Smooth muscle cell (in vitro differentiated cells): ENCODE measurements at regions not wholly inside any gene's neighbourhood (a gene's known extent, or its start where the extent isn't known, plus 50 kb on each side); places are given as distances from the start of the nearest gene placed in this dataset.

Experiments used
- DNase-seq: peaks from one replicate; lab custom pipeline; 2025; ENCODE audit not compliant: unreplicated experiment; lab: John Stamatoyannopoulos, UW
- H2AFZ ChIP-seq: fragments of 200-600 bp; sonication (generic); 2 replicates; pipeline ENCODE4 v1.6.0; 2016; ENCODE audit warnings: antibody characterized with exemption, low read depth, mild to moderate bottlenecking
- H3F3A ChIP-seq: fragments of 200-600 bp; sonication (generic); 2 replicates; pipeline ENCODE4 v1.6.0; 2017; ENCODE audit warnings: antibody characterized with exemption, low read depth
- H3K27ac ChIP-seq: fragments of 200-600 bp; sonication (generic); 2 replicates; pipeline ENCODE4 v1.5.1; 2016; ENCODE audit warnings: low read depth, mild to moderate bottlenecking
- H3K27me3 ChIP-seq: fragments of 200-600 bp; sonication (generic); 2 replicates; pipeline ENCODE4 v1.6.1; 2016; ENCODE audit warnings: low read depth, mild to moderate bottlenecking
- H3K36me3 ChIP-seq: fragments of 200-600 bp; sonication (generic); 2 replicates; pipeline ENCODE4 v1.5.1; 2016; ENCODE audit warnings: low read depth
- H3K4me1 ChIP-seq: fragments of 200-600 bp; sonication (generic); 2 replicates; pipeline ENCODE4 v1.5.1; 2016; ENCODE audit warnings: low read depth
- H3K4me2 ChIP-seq: fragments of 200-600 bp; sonication (generic); 2 replicates; pipeline ENCODE4 v1.6.0; 2016; ENCODE audit warnings: mild to moderate bottlenecking
- H3K4me3 ChIP-seq: fragments of 200-600 bp; sonication (generic); 2 replicates; pipeline ENCODE4 v1.5.1; 2016; ENCODE audit warnings: mild to moderate bottlenecking
- H3K79me2 ChIP-seq: fragments of 200-600 bp; sonication (generic); 2 replicates; pipeline ENCODE4 v1.6.0; 2016; ENCODE audit warnings: low read depth, mild to moderate bottlenecking
- H3K9ac ChIP-seq: fragments of 200-600 bp; sonication (generic); 2 replicates; pipeline ENCODE4 v1.6.0; 2016; ENCODE audit warnings: low read depth
- H3K9me3 ChIP-seq: fragments of 200-600 bp; sonication (generic); replicated peaks from 2 replicates; pipeline ENCODE4 v1.5.1; 2016; ENCODE audit warnings: low read depth
- H4K20me1 ChIP-seq: fragments of 200-600 bp; sonication (generic); 2 replicates; pipeline ENCODE4 v1.6.0; 2016; ENCODE audit warnings: low read depth
- WGBS: methylation state at CpG from one replicate; pipeline ENCODE4 v1.1.7; 2016; ENCODE audit warnings: low lambda C conversion rate; 5-methylcytosine and 5-hydroxymethylcytosine counted together
- TF ChIP-seq, protein P1 (sequence below): fragments of 200-600 bp; sonication (generic); IDR thresholded peaks from 2 replicates; pipeline ENCODE4 v1.5.1; 2017; ENCODE audit warnings: borderline replicate concordance, mild to moderate bottlenecking, antibody characterized with exemption; ENCODE audit not compliant: insufficient read depth, poor library complexity, severe bottlenecking

DNA sequence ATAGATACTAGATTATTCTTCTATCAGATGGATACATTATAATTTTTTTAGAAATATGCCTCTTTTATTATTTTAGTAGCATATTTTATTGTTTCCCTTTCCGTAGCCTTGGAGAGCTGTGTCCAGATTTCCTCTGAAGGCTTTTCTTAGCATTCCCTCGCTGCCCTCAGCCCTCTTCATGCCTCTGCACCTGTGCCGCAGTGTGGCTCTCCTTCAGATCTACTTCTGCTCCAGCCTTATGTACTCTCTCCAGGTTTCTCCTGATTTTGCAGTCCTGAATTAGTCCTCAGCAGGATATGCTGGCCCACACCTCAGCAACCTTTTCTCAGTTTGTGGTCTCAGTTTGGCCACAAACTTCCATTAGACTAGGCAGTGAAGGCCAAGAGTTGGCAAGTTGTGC is 1052.0 kb downstream of the TAF11L14 start:
- no peaks in the 10 kb centered on the region for H3K79me2 ChIP-seq
- H3K36me3 ChIP-seq: no peaks in the 10 kb centered on the region
- H3K9me3 ChIP-seq: no peaks in the 10 kb centered on the region
- WGBS: 85% methylated on average over 3 of the region's 3 CpGs
- no peak for DNase-seq
- TF ChIP-seq, protein P1, sequence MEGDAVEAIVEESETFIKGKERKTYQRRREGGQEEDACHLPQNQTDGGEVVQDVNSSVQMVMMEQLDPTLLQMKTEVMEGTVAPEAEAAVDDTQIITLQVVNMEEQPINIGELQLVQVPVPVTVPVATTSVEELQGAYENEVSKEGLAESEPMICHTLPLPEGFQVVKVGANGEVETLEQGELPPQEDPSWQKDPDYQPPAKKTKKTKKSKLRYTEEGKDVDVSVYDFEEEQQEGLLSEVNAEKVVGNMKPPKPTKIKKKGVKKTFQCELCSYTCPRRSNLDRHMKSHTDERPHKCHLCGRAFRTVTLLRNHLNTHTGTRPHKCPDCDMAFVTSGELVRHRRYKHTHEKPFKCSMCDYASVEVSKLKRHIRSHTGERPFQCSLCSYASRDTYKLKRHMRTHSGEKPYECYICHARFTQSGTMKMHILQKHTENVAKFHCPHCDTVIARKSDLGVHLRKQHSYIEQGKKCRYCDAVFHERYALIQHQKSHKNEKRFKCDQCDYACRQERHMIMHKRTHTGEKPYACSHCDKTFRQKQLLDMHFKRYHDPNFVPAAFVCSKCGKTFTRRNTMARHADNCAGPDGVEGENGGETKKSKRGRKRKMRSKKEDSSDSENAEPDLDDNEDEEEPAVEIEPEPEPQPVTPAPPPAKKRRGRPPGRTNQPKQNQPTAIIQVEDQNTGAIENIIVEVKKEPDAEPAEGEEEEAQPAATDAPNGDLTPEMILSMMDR: no peak
- no peaks in the 10 kb centered on the region for H3K27me3 ChIP-seq
- no peaks in the 10 kb centered on the region for H3K4me1 ChIP-seq
- H2AFZ ChIP-seq: no peak overlapping the region
- H3K27ac ChIP-seq: no peak overlapping the region
- no peaks in the 10 kb centered on the region for H3F3A ChIP-seq
- H3K4me3 ChIP-seq: no peak overlapping the region
- H3K4me2 ChIP-seq: no peak overlapping the region
- H4K20me1 ChIP-seq: no peaks in the 10 kb centered on the region
- H3K9ac ChIP-seq: no peak overlapping the region

DNA sequence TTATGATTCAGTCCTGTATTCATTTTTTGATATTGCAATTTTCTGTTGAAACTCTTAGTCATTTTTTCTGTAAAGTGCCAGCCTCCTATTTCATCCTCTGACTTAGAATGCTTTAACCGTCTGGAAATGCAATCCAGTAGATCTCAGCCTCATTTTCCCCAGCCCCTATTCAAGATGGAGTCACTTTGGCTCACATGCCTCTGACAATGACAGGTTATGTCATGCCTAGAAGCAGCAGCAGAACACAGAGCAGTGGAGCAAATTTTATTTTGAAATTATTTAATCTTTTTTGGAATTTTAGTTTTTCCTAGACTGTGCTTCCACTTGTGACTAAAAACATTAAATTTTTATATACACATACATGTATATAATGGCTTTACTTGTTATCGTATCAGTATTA is 1053.2 kb downstream of the TAF11L14 start:
- Histone ChIP-seq H3F3A (no peaks in the 10 kb centered on the region), H3K4me2 (no peak overlapping the region), H3K79me2 (no peaks in the 10 kb centered on the region), H3K9me3 (no peaks in the 10 kb centered on the region), H3K4me3 (no peak overlapping the region), H3K9ac (no peak overlapping the region), H3K27me3 (no peaks in the 10 kb centered on the region), H4K20me1 (no peaks in the 10 kb centered on the region), H3K27ac (no peak overlapping the region), H2AFZ (no peak overlapping the region), H3K36me3 (no peaks in the 10 kb centered on the region), H3K4me1 (no peaks in the 10 kb centered on the region)
- DNase-seq: no peak
- TF ChIP-seq, protein P1: no peak
- 89% methylated on average over 2 of the region's 2 CpGs for WGBS

DNA sequence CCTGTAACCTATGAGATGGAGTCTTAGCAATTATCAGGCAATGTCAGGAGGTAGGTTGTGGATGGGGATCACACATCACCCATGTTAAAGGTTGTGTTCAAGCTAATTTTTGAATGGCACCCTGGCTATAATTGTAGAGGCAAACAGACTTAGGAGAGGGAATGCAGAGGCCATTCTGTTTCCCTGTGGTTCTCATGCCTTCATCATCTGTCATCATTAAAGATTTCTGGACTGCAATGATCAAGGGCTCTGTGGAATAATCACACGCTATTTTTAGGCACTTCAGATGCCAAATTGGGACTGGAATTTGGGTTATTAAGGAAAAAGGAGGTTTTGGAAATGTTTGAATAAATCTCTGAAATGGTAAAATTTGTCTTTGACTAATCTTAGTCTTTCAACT is 1065.4 kb downstream of the TAF11L14 start:
- Histone ChIP-seq H3K4me3 (no peak overlapping the region), H3K36me3 (no peaks in the 10 kb centered on the region), H3K9me3 (no peaks in the 10 kb centered on the region), H3K27ac (no peak overlapping the region), H3K4me1 (no peaks in the 10 kb centered on the region), H3F3A (no peaks in the 10 kb centered on the region), H3K79me2 (no peaks in the 10 kb centered on the region), H3K9ac (no peak overlapping the region), H3K27me3 (no peaks in the 10 kb centered on the region), H3K4me2 (no peak overlapping the region), H4K20me1 (no peaks in the 10 kb centered on the region), H2AFZ (no peak overlapping the region)
- TF ChIP-seq, protein P1: no peak
- no peak for DNase-seq
- WGBS: 63% methylated on average over 1 of the region's 1 CpG

DNA sequence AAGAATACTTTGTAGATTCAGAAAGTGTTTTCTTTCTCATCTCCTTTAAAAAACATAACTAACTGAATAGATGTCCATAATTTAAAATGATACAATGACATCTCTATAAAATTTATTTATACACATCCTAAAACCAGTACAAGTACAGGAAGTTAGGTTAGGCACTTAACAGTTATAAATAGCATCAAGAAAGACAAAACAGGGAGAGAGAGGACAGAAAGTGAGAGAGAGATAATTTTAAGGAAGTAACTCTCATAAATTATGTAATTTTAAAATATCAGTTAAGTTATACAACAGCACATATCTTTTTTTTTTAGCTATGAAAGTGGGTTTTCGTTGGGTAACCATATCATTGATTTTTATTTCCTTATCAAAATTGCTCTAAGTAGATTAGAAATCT is 1068.6 kb downstream of the TAF11L14 start:
- no peaks in the 10 kb centered on the region for H3K36me3 ChIP-seq
- TF ChIP-seq, protein P1: no peak
- no peaks in the 10 kb centered on the region for H4K20me1 ChIP-seq
- H3K27me3 ChIP-seq: no peaks in the 10 kb centered on the region
- no peaks in the 10 kb centered on the region for H3F3A ChIP-seq
- no peak for DNase-seq
- no peak overlapping the region for H2AFZ ChIP-seq
- no peaks in the 10 kb centered on the region for H3K4me1 ChIP-seq
- no peak overlapping the region for H3K4me3 ChIP-seq
- H3K9ac ChIP-seq: no peak overlapping the region
- no peak overlapping the region for H3K4me2 ChIP-seq
- H3K27ac ChIP-seq: no peak overlapping the region
- no peaks in the 10 kb centered on the region for H3K9me3 ChIP-seq
- 90% methylated on average over 1 of the region's 1 CpG for WGBS
- H3K79me2 ChIP-seq: no peaks in the 10 kb centered on the region
